Stimulated activated CD4-positive, alpha-beta T cell treated with anti-CD3 and anti-CD28 coated beads, Interleukin-15, amount 100 ng/mL, for 48 hours (primary cell): ENCODE measurements at regions not wholly inside any gene's neighbourhood (a gene's known extent, or its start where the extent isn't known, plus 50 kb on each side); places are given as distances from the start of the nearest gene placed in this dataset.
A peak's percentile ranks its signal among the peaks of the same experiment; 100 is the strongest.
"Not testable (repeated sequence)": the region's sequence is repeated elsewhere in the genome, so short reads cannot be mapped to it uniquely, and the experiment has no call there.

Experiments
- DNase-seq, 2 donors: peaks; one replicate each; pipeline ENCODE4 v3.0.0-alpha.2; 2020; ENCODE audit warnings: low read depth in 2 of 2

DNA sequence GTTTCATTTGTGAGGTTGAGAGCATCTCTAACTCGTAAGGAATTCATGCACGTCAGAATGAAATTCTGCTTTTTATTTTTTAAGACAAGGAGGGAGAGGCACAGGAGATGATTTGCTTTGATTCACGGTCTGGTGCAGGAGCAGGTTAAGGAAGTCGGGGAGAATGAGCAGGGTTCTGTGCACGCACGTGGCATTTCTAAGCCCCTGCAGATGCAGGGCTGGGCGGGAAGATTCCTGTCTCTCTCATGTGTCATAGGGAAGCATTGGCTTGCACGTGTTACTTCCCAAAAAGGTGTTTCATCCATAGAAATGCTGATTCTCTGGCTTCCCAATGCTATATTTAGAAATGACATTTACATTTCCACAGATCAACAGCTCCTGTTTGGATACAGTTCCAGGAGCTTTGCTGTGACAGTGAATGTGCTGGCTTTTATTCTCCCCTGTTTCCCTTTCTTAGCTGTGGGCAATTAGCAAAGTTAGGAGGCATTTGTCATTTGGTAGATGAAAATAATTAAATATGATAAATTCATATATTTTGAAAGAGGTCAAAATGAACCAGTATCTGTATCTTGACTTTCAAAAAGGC lies 119.7 kb upstream of the ZFP64 start:
- no peak for DNase-seq

DNA sequence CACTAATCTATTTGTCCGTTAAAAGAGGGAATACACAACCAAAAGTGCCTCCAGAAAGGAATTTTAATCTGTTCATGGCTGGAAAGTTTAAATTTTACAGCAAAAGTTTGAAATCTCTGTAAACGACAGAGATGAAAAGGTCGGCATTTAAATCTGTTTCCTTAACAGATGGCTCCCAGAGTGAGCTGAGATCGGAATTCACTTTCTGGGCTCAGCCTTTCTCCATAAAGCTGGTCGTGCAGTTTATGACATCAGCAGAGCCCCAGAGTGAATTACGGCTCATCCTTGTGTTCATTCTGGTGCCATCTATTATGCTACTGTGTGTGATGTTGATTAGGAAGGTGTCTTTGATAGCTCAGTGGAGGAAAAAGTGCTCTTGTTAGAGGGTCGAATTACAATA lies 117.6 kb upstream of the ZFP64 start:
- DNase-seq, result no peak

DNA sequence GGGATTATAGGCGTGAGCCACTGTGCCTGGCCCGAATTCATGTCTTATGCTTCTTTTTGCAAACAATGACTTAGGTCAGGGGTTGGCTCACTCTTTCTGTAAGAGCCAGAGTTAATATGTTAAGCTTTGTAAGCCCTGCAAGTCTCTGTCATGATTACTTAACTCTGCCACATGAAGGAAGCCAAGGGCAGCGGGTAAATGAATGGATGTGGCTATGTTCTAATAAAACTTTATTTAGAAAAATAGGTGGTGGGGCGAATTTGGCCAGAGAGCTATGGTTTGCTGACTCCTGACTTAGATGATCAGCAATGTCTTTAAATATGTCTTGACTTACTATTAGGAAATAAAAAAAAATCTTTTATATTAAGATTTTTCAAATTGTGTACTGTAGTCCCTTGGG lies 114.9 kb upstream of the ZFP64 start:
- no peak for DNase-seq

DNA sequence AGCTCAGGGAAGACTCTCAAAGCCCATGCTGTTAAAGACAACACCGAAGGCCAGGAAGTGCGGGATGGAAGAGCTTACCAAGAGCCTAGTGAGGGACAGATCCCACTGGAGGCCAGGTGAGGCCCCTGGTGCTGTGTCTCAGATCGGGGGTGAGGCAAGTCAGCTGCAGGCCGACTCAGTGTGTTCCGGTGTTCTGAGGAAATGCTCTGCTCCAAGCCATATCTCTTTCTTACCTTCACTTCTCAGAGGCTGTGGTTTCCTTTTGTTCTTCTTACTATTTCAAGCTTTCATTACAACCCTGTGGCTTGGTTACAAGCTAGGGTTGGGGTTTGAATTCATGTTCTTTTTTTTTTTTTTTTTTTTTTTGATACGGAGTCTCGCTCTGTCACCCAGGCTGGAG lies 114.3 kb upstream of the ZFP64 start:
- DNase-seq, result peak; percentile 19 to 21

DNA sequence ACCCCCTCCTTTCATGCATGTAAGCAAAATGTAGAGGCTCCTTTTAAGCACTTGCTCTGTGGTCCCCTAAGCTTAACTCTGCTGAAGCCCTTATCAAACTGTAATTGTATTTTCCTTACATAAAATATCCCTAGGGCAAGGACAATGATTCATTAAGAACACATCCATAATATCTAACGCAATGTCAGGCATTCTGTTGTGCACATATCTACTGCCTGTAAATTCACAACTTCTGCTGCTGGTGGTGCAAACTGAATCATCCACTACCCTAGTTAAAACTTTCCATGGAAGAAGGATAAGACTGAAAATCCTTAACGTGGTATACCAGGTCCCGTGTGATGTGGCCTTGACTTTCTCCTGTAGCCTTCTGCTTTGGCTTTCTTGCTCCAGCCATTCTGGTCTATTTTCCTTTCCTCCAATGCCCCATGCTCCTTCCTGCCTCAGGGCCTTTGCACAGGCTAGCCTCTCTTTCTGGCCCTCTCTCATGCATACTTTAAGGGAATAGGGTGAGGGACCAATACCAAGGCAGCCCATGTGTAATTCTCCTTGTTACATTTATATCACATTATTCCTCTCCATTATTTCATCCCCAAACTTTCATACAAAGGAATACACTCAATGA lies 113.6 kb upstream of the ZFP64 start:
- no peak for DNase-seq

DNA sequence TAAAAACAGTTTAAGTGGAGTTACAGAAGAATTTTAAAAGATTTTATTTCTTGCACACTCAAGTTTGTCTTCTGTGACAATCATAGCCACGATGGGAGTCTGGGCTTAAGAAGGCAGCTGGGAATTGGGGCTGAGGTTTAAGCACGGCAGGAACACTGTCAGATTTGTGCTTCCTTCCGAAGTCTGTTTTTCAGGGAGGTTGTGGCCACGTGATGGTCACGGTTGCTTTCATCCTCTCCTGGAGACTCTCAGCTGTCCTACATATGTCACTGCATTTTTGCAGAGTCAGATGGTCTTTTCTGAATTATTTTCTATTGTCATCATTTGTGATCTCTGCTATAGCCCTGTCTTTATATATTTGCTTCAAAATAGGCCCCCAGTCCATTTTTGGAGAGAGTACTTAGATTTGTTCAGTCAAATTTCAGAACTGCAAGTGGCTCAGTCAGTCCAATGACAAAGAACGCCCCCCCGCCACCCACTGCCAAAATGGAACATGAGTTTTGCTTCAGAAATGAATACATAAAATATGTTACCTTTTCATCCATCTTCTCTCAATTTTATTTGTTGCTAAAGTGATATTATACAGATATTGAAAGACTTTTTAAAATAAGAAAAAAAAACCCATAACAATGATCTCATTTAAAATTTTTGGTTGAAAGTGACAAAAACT lies 111.8 kb upstream of the ZFP64 start:
- peak in 1 of 2 donors; percentile 31 for DNase-seq

DNA sequence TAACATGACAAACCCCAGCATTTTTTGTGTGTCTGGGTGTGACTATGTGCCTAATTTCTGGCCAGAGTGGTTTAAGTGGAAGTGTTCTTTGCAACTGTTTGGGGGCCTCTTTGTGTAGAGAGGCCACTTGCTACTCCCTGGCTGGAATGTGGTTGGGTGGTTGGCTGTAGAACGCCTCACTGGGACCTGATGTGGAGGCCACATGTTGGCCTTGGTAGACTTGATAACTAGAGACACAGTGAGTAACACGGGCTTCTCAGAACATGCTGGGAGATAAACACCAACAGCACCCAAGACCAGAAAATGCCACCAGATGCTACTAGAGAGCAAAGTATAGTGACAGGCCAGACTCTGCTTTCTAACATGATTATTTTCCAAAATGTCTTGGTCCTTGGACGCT lies 111.2 kb upstream of the ZFP64 start:
- DNase-seq, result no peak

DNA sequence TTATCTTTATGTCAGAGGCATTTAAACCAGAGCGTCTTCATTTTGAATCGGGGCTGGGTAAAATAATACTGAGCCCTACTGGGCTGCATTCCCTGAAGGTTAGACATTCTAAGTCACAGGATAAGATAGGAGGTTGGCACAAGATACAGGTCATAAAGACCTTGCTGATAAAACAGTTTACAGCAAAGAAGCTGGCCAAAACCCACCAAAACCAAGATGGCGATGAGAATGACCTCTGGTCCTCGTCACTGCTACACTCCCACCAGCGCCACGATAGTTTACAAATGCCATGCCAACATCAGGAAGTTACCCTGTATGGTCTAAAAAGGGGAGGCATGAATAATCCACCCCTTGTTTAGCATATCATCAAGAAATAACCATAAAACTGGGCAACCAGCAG lies 110.5 kb upstream of the ZFP64 start:
- not testable (repeated sequence) for DNase-seq

DNA sequence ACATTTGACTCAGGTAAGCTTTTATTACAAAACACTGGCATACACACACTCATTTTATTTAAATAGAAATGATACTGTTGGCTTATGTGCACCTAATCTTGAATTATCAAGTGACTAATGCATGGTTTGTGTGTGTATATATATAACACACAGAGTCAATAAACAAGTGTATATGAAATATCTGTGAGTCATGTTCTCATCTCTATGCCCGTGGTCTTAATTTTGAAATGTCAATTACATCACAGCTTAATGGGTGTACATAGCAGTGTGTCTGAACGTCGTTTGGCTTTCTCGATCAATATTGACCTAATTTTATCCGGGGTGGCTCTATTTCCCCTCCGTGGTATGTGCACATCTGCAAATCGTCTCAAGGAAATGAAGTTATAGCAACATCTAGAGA lies 104.0 kb upstream of the ZFP64 start:
- no peak for DNase-seq

DNA sequence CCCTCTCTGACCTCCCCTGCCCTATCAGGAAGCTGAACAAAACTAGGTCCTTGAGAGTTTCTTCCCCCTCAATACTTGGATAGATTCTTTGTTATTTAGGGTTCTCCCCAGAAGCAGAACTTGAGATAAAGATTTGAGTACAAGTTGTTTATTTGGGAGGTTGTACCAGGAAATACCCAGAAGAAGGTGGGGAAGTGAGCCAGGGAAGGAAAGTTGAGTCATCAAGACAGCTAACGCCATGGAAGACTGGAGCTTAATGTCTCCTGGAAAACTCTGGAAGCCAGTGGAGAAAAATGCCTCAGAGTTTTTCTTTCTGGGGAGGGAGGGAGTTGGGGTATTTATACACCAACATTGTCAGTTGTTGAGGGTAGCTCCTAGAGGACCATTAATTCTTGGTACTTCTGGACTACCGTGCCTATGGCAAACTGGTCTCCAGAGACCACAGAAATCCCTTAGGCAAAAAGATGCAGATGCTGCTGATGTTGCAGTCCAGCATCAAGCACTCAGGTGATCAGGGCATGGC lies 102.6 kb upstream of the ZFP64 start:
- DNase-seq, result no peak

DNA sequence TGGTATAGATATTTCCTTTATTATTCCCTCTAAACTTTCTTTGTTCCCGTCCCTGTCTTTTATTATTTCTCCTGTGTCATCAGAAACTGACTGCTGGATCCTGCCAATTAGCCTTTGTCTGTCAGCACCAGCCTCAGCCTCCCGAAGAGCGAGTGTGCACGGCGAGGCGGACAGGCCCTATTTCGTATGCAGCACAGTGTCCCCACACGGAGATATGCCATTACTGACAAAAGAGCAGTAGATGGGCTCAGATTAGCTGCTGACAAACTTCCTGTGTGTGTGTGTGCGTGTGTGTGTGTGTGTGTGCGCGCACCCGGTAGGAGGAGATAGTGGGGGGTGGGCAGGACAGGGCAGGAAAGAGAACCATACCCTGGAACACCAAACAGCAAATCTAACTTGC lies 99.5 kb upstream of the ZFP64 start:
- no peak for DNase-seq

DNA sequence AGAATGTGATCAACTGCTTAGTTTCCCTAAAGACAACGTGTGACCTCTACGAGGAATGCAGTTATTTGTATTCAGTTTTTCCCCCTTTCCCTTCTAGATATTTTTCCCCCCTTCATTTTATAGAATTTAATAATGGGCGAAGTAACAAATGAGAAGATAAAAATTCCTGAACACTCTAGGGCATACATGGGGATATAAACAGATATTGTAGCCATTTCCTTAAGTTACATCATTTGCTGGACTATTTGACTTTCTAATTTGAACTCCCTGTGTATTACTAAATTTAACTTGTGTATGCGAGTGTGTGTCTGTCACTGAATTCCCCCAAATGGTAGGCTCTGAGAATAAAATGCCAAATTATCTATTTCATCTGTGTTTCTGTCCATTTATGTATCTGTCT lies 99.0 kb upstream of the ZFP64 start:
- no peak for DNase-seq

DNA sequence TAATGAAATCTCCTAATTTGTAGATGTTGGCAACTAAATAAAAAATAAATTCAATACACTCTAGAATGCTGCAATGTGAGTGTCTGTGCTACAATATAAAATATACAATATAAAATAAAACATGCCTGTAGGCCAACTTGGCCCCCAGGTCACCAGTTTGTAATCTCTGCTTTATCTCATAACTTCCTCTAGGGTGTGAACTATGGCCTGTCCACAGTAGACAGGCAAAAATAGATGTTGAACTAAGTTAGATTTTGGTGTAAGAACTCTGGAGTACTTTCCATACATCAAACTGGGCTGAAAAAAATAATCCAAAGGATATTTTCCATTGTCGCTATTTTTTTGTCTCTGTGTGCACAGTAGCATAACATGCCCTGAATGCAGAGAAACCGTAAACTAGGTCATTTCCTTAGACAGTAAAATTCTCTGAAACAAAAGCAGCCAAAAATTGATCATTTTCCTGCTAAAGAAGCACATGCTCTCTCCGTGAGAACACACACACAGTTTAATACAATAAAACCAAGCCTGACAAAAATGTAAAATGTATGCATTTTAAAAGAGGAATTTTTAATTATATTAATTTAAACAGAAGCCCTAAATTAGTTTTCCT lies 98.5 kb upstream of the ZFP64 start:
- no peak for DNase-seq

DNA sequence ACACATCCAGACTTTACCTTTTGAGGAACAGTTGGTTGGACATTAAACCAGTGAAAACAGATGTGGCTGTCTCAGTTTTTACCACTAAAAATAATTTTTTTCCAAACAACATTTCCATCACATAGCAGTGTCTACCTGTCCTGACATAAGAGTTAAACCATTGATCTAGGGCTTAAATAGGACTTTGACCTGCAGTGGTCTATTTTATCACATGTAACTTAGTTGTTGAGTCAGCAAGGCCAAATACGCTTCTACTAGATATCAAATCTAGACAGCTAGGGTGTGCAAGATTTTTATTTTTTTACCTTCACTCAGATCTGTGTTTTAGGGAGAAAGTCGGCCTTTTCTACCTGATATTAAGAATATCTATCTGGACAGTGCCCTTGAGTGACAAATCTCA lies 88.8 kb upstream of the ZFP64 start:
- no peak for DNase-seq

DNA sequence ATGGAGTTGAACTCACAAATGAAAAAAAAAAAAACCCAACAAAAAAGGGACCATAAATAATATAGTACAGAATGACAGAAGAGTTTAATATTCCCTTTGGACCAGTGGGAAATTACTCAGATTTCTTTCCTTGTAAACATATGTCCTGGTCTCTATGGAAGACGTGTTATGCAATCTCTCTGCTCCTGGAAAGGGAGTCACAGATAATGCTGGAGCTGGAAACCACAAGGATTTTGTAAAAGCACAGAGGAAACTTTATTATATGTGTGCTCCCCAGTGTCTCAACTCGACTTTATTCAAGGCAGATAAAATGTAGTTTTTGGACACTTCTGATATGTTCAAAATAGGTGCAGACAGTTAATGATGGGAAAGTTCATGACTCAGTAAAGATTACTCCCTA lies 88.1 kb upstream of the ZFP64 start:
- DNase-seq, result no peak

DNA sequence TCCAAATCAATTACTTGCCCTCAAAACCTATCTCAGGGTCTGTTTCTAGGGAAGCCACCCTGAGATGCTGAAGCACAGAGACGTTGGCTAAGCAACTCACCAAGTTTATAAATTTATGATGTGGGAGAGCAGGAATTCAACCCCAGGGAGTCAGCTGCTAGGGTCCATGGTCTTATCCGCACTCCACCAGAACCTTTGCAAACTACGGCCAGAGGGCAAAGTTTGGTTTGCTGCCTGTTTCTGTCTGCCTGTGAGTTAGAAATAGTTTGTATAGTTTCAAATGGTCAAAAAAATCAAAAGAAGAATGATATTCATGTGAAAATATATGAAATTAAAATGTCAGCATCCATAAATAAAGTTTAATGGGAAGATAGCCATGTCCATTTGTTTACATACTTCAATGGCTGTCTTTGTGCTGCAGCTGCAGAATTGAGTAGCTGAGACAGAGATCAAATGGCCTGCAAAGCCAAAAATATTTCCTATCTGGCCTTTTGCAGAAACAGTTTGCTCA lies 83.7 kb upstream of the ZFP64 start:
- DNase-seq, result no peak

DNA sequence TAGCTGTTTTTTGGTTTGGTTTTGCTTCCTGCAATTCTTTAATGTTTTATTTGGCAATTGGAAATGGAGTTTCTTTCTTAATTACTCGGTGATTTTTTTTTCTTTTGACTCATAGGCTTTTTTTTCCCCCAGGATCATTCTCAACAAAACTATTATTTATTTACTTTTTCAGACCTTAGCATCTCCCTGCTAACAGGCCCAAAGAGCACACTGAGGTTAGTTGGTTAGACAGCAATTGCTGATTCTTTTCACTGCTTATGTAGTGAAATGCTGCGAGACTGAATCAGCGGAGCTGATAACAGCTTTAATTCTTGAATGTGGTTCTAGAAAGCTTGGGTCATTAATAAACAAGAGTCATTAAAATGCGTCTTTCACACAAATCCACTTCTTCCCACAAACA lies 79.1 kb upstream of the ZFP64 start:
- no peak for DNase-seq

DNA sequence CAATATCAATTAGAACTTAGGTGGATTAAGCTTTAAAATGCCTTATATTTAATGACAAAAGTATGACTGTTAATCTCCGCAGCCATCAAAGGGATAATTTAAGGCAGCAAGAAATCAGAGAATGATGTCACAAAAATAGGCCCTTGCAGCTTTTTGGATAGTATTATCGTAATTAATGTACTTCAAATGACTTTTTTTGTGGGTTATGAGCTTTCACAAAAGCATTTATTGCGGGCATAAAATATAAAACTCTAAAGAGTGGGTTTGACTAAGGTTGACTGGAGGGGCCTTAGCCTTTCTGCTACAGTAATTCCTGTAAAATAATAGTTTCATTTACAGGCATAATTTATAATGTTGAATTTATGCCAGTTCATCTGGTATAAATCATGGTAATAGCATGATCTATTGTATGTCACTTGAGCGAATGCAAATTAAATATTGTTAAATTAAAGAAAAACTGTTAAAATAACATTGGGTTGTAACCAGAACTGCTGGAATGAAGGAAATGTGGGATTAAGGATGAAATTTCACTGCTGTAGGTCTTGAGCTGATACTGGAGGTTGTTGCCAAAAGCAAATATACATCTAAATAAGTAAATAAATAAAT lies 78.5 kb upstream of the ZFP64 start:
- DNase-seq, result no peak

DNA sequence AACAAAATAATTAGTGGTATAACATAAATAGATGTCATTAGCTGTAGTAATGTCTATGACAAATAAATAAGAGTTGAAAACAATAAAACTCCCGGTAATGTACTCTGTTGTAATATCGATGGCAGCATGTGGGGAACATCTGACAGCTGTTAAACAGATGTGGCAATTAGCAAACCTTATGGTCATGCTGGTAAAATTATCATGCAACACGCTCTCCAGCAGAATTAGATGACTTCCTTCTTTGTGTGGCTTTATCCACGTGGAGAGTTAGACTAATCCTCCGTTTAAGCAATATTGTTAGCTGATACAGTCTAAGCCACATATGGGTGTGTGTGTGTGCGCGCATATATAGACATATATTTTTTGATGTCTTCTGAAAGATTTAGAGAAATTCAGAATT lies 77.7 kb upstream of the ZFP64 start:
- no peak for DNase-seq

DNA sequence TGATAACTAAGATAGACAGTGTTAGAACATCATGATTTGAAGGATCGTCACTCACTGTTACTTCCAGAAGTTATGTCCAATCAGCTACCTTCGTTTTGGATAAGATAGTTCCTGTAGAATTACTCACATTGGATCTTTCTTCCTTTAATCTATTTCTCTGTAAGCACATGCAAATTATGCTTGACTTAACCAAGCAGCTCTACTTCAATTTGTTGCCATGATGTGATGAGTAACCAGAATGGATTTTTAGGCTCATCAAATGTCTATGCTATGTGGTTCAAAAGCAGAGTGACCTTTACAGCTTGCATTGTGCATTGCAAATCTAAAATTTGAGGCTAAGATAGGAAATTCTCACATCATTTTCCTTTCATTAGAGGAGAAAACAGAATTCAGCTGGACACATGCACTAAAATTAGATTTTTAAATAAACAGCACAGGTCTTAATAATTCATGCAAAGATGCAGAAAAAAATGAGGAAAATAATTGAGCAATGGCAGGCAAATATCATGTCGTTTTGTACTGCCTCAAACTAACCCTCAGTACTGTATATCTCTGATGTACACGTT lies 76.7 kb upstream of the ZFP64 start:
- DNase-seq, result no peak

DNA sequence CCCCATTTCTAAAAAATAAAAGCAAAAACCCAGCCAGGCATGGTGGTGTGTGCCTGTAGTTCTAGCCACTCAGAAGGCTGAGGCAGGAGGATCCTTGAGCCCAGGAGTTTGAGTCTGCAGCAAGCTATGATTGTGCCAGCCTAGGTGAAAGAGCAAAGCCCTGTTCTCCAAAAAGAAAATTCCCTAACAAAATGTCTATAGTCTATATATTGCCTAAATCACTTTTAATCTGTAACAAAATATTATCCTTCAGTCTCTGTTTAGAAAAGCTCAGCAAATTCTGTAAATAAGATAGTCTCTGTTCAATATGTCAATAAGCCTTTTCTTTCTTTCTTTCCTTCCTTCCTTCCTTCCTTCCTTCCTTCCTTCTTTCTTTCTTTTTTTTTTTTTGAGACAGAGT lies 75.8 kb upstream of the ZFP64 start:
- no peak for DNase-seq

DNA sequence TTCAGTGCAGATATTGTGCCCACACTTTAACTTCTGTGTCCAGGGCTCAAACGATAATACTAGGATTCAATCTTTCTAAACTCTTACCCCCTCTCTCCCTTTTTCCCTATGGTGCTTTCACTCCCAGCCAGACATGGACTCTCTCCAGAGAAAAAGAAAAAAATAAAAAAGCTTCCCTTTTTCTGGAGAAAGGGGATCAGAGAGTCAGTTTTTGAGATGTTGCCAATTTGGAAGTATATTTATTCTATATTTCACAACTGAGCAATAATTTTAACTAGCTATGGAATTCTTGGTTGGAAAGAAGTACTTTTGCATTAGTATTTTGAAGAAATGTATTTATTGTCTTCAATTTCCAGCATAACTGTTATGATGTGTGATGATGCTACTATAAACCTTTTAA lies 72.2 kb upstream of the ZFP64 start:
- DNase-seq, result no peak
